ENCODE measurements at regions not wholly inside any gene's neighbourhood (a gene's known extent, or its start where the extent isn't known, plus 50 kb on each side); places are given as distances from the start of the nearest gene placed in this dataset.
A peak's percentile ranks its signal among the peaks of the same experiment; 100 is the strongest.

DNA sequence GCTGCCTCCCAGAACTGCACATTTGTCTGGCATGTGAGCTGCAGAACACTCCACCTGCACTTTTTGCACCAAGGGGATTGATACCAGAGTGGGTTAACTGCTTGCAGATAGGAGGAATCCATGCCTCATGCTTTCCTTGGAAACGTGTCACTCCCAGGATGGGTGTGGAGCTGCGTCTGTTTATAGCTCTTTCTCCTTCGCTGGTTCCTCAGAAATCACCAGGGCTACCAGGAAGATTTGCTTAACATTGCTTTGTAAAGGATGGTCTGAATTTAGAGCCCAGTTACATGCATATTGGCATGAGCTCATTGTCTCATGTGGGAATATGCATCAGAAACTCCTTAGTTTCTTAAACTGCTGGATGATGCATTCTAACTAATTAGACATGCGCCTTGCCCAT, 234.6 kb downstream of the GADD45G start:
- Histone ChIP-seq H2AFZ (ENCODE audit: low read depth, low read length) (peak overlapping the region; percentile 10), H3K9ac (ENCODE audit: low read length) (peak overlapping the region; percentile 40)
- TF ChIP-seq, protein P1, sequence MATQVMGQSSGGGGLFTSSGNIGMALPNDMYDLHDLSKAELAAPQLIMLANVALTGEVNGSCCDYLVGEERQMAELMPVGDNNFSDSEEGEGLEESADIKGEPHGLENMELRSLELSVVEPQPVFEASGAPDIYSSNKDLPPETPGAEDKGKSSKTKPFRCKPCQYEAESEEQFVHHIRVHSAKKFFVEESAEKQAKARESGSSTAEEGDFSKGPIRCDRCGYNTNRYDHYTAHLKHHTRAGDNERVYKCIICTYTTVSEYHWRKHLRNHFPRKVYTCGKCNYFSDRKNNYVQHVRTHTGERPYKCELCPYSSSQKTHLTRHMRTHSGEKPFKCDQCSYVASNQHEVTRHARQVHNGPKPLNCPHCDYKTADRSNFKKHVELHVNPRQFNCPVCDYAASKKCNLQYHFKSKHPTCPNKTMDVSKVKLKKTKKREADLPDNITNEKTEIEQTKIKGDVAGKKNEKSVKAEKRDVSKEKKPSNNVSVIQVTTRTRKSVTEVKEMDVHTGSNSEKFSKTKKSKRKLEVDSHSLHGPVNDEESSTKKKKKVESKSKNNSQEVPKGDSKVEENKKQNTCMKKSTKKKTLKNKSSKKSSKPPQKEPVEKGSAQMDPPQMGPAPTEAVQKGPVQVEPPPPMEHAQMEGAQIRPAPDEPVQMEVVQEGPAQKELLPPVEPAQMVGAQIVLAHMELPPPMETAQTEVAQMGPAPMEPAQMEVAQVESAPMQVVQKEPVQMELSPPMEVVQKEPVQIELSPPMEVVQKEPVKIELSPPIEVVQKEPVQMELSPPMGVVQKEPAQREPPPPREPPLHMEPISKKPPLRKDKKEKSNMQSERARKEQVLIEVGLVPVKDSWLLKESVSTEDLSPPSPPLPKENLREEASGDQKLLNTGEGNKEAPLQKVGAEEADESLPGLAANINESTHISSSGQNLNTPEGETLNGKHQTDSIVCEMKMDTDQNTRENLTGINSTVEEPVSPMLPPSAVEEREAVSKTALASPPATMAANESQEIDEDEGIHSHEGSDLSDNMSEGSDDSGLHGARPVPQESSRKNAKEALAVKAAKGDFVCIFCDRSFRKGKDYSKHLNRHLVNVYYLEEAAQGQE (IDR thresholded peaks at IDR 0.05; ENCODE audit: borderline replicate concordance), result peak; percentile 52
- peak; percentile 21 for TF ChIP-seq RAD21 (conservative IDR thresholded peaks at IDR 0.05)
- TF ChIP-seq POLR2AphosphoS5 (IDR thresholded peaks at IDR 0.05), result peak; percentile 54
- no peak for TF ChIP-seq CTCF (IDR thresholded peaks at IDR 0.05; ENCODE audit: poor library complexity, severe bottlenecking)
- no peak for TF ChIP-seq EP300 (conservative IDR thresholded peaks at IDR 0.05; ENCODE audit: poor library complexity, severe bottlenecking)
- TF ChIP-seq SMC3 (conservative IDR thresholded peaks at IDR 0.05; ENCODE audit: poor library complexity), result peak; percentile 36
- TF ChIP-seq MXI1 (conservative IDR thresholded peaks at IDR 0.05; ENCODE audit: poor library complexity, severe bottlenecking), result no peak

GRCh38 chr9:89839952-89840351, 235.1 kb downstream of the GADD45G start:
- H3K9me2 ChIP-seq (ENCODE audit: insufficient read depth, low read length), result no peaks in the 10 kb centered on the region
- peak overlapping the region; percentile 26 for H3K27ac ChIP-seq (ENCODE audit: low read length)
- H3K4me3 ChIP-seq (ENCODE audit: low read length), result peak overlapping the region; percentile 16
- H2AFZ ChIP-seq (ENCODE audit: low read depth, low read length), result no peak overlapping the region
- H3K27me3 ChIP-seq (ENCODE audit: insufficient read depth, low read depth, low read length), result no peaks in the 10 kb centered on the region
- H3K9me3 ChIP-seq (ENCODE audit: low read length), result no peaks in the 10 kb centered on the region
- no peaks in the 10 kb centered on the region for H4K20me1 ChIP-seq (ENCODE audit: insufficient read depth)
- no peaks in the 10 kb centered on the region for H3K36me3 ChIP-seq (ENCODE audit: insufficient read depth, low read length)
- TF ChIP-seq POLR2AphosphoS5 (IDR thresholded peaks at IDR 0.05) (no peak), RAD21 (conservative IDR thresholded peaks at IDR 0.05) (no peak), SMC3 (conservative IDR thresholded peaks at IDR 0.05; ENCODE audit: poor library complexity) (no peak), TAF1 (IDR thresholded peaks at IDR 0.05; ENCODE audit: low read depth) (no peak), MXI1 (conservative IDR thresholded peaks at IDR 0.05; ENCODE audit: poor library complexity, severe bottlenecking) (no peak), CTCF (IDR thresholded peaks at IDR 0.05; ENCODE audit: poor library complexity, severe bottlenecking) (no peak), EP300 (conservative IDR thresholded peaks at IDR 0.05; ENCODE audit: poor library complexity, severe bottlenecking) (no peak), EZH2 (IDR thresholded peaks at IDR 0.05; ENCODE audit: borderline replicate concordance, insufficient read depth, low read length, poor library complexity, severe bottlenecking) (no peak)
- TF ChIP-seq, protein P1 (IDR thresholded peaks at IDR 0.05; ENCODE audit: borderline replicate concordance), result no peak
- H3K4me2 ChIP-seq (ENCODE audit: low read length), result no peak overlapping the region
- no peaks in the 10 kb centered on the region for H3K79me2 ChIP-seq (replicated peaks; ENCODE audit: insufficient read depth, low read length)
- H3K9ac ChIP-seq (ENCODE audit: low read length), result peak overlapping the region; percentile 40
- no peaks in the 10 kb centered on the region for H3F3A ChIP-seq (ENCODE audit: insufficient read depth, low read length, poor library complexity, severe bottlenecking)

More for the DNA sequence above, 234.6 kb downstream of the GADD45G start:
- H3K4me2 ChIP-seq (ENCODE audit: low read length), result no peak overlapping the region
- no peaks in the 10 kb centered on the region for H3K79me2 ChIP-seq (replicated peaks; ENCODE audit: insufficient read depth, low read length)
- H4K20me1 ChIP-seq (ENCODE audit: insufficient read depth), result no peaks in the 10 kb centered on the region
- H3K4me3 ChIP-seq (ENCODE audit: low read length), result peak overlapping the region; percentile 16
- no peaks in the 10 kb centered on the region for H3K36me3 ChIP-seq (ENCODE audit: insufficient read depth, low read length)
- H3K27ac ChIP-seq (ENCODE audit: low read length), result peak overlapping the region; percentile 26
- no peaks in the 10 kb centered on the region for H3K27me3 ChIP-seq (ENCODE audit: insufficient read depth, low read depth, low read length)
- no peaks in the 10 kb centered on the region for H3K9me2 ChIP-seq (ENCODE audit: insufficient read depth, low read length)
- no peaks in the 10 kb centered on the region for H3K9me3 ChIP-seq (ENCODE audit: low read length)
- no peaks in the 10 kb centered on the region for H3F3A ChIP-seq (ENCODE audit: insufficient read depth, low read length, poor library complexity, severe bottlenecking)
